ENCODE measurements at regions not wholly inside any gene's neighbourhood (a gene's known extent, or its start where the extent isn't known, plus 50 kb on each side); places are given as distances from the start of the nearest gene placed in this dataset.

- Histone ChIP-seq H3K4me1 (no peaks in the 10 kb centered on the region), H3K9me3 (no peaks in the 10 kb centered on the region), H3K4me3 (no peak overlapping the region), H3K27me3 (no peaks in the 10 kb centered on the region), H3K27ac (no peak overlapping the region), H3K36me3 (no peaks in the 10 kb centered on the region)
- TF ChIP-seq, protein P1, sequence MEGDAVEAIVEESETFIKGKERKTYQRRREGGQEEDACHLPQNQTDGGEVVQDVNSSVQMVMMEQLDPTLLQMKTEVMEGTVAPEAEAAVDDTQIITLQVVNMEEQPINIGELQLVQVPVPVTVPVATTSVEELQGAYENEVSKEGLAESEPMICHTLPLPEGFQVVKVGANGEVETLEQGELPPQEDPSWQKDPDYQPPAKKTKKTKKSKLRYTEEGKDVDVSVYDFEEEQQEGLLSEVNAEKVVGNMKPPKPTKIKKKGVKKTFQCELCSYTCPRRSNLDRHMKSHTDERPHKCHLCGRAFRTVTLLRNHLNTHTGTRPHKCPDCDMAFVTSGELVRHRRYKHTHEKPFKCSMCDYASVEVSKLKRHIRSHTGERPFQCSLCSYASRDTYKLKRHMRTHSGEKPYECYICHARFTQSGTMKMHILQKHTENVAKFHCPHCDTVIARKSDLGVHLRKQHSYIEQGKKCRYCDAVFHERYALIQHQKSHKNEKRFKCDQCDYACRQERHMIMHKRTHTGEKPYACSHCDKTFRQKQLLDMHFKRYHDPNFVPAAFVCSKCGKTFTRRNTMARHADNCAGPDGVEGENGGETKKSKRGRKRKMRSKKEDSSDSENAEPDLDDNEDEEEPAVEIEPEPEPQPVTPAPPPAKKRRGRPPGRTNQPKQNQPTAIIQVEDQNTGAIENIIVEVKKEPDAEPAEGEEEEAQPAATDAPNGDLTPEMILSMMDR (IDR thresholded peaks at IDR 0.05): no peak
- DNase-seq (ENCODE audit: low spot score): no peak
Observed at GRCh38 chr10:8349610-8350249, 295.2 kb downstream of the GATA3 start.

DNA sequence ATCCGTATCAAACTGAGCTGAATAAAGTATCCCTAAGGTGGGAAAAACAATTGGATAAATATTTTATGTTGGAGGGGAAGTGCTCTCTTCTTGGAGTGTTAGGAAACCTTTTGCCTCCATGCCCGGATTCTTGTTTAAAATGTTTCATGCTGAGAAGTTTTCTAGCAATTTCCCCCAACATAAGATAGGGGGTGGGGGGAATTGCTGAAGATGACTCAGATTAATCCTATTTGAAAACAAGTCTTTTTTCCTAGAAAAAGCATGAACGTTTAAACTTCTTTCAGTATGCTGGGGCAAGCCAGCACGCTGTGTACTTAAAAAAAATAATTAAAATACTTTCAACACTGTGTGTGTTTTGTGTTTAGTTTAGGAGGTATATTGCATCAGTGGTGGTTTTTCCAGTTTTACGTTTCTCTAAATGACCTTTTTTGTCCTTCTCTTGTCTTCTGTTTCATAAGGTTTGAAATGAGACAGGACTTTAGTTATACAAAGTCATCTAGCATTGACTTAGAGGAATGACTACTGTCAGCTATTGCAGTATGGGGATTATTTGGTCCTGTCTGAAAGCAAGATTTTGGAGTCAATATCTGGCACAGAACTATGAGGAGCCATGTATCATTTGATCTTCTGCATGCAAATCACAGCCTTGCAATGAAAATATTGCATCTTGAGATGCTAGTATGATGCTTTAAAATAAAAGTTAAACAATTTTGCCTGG lies 295.9 kb downstream of the GATA3 start:
- H3K9me3 ChIP-seq: no peaks in the 10 kb centered on the region
- no peaks in the 10 kb centered on the region for H3K4me1 ChIP-seq
- TF ChIP-seq, protein P1 (IDR thresholded peaks at IDR 0.05): no peak
- H3K36me3 ChIP-seq: no peaks in the 10 kb centered on the region
- H3K4me3 ChIP-seq: no peak overlapping the region
- H3K27ac ChIP-seq: no peak overlapping the region
- DNase-seq (ENCODE audit: low spot score): no peak
- no peaks in the 10 kb centered on the region for H3K27me3 ChIP-seq

GRCh38 chr10:8352171-8353075 lies 297.9 kb downstream of the GATA3 start:
- Histone ChIP-seq H3K27ac (no peak overlapping the region), H3K9me3 (no peaks in the 10 kb centered on the region), H3K4me3 (no peak overlapping the region), H3K27me3 (no peaks in the 10 kb centered on the region), H3K4me1 (no peaks in the 10 kb centered on the region), H3K36me3 (no peaks in the 10 kb centered on the region)
- TF ChIP-seq, protein P1 (IDR thresholded peaks at IDR 0.05): no peak
- DNase-seq (ENCODE audit: low spot score): no peak

GRCh38 chr10:8356283-8356682 lies 301.8 kb downstream of the GATA3 start:
- H3K27ac ChIP-seq: no peak overlapping the region
- DNase-seq (ENCODE audit: low spot score): no peak
- no peaks in the 10 kb centered on the region for H3K36me3 ChIP-seq
- no peaks in the 10 kb centered on the region for H3K27me3 ChIP-seq
- H3K4me1 ChIP-seq: no peaks in the 10 kb centered on the region
- no peaks in the 10 kb centered on the region for H3K9me3 ChIP-seq
- TF ChIP-seq, protein P1 (IDR thresholded peaks at IDR 0.05): no peak
- no peak overlapping the region for H3K4me3 ChIP-seq

GRCh38 chr10:8359467-8359866 lies 305.0 kb downstream of the GATA3 start:
- TF ChIP-seq, protein P1 (IDR thresholded peaks at IDR 0.05): no peak
- H3K9me3 ChIP-seq: no peaks in the 10 kb centered on the region
- H3K4me1 ChIP-seq: no peaks in the 10 kb centered on the region
- no peak overlapping the region for H3K27ac ChIP-seq
- no peak for DNase-seq (ENCODE audit: low spot score)
- no peaks in the 10 kb centered on the region for H3K36me3 ChIP-seq
- H3K4me3 ChIP-seq: no peak overlapping the region
- H3K27me3 ChIP-seq: no peaks in the 10 kb centered on the region

Measured in right atrium auricular region (tissue), 2 donors.